ENCODE measurements at regions not wholly inside any gene's neighbourhood (a gene's known extent, or its start where the extent isn't known, plus 50 kb on each side); places are given as distances from the start of the nearest gene placed in this dataset.

- no peaks in the 10 kb centered on the region for H3K36me3 Mint-ChIP-seq (ENCODE audit: low read depth)
- H3K27me3 Mint-ChIP-seq (ENCODE audit: low read depth) = no peaks in the 10 kb centered on the region
- no peak for DNase-seq (ENCODE audit: low read depth, low spot score)
- H3K4me1 Mint-ChIP-seq = peaks cover 40% of the 10 kb centered on the region
- peak overlapping the region; percentile 63 for H3K27ac Mint-ChIP-seq (ENCODE audit: unreplicated experiment)
- TF ChIP-seq CTCF (conservative IDR thresholded peaks at IDR 0.05) = no peak
- peaks cover 5% of the 10 kb centered on the region for H3K9me3 Mint-ChIP-seq
- H3K4me3 Mint-ChIP-seq = peak overlapping the region; percentile 1
These were observed 353.9 kb downstream of the CYRIA start for GRCh38 chr2:16311521-16312440.

- H3K9me3 Mint-ChIP-seq = peaks cover 5% of the 10 kb centered on the region
- H3K4me1 Mint-ChIP-seq = peaks cover 32% of the 10 kb centered on the region
These were observed 356.8 kb downstream of the CYRIA start for GRCh38 chr2:16308816-16309215.

GRCh38 chr2:16304876-16305590 is 360.6 kb downstream of the CYRIA start:
- Mint-ChIP-seq H3K4me3 (no peak overlapping the region), H3K9me3 (peaks cover 5% of the 10 kb centered on the region), H3K27me3 (ENCODE audit: low read depth) (no peaks in the 10 kb centered on the region), H3K36me3 (ENCODE audit: low read depth) (no peaks in the 10 kb centered on the region), H3K27ac (ENCODE audit: unreplicated experiment) (no peak overlapping the region), H3K4me1 (peaks cover 18% of the 10 kb centered on the region)
- no peak for TF ChIP-seq CTCF (conservative IDR thresholded peaks at IDR 0.05)
- DNase-seq (ENCODE audit: low read depth, low spot score) = no peak

More at GRCh38 chr2:16308816-16309215, 356.8 kb downstream of the CYRIA start:
- Mint-ChIP-seq H3K27ac (ENCODE audit: unreplicated experiment) (no peak overlapping the region), H3K36me3 (ENCODE audit: low read depth) (no peaks in the 10 kb centered on the region), H3K27me3 (ENCODE audit: low read depth) (no peaks in the 10 kb centered on the region), H3K4me3 (no peak overlapping the region)
- TF ChIP-seq CTCF (conservative IDR thresholded peaks at IDR 0.05) = no peak
- no peak for DNase-seq (ENCODE audit: low read depth, low spot score)

- Mint-ChIP-seq H3K9me3 (peaks cover 5% of the 10 kb centered on the region), H3K27me3 (ENCODE audit: low read depth) (no peaks in the 10 kb centered on the region), H3K4me1 (peaks cover 18% of the 10 kb centered on the region), H3K27ac (ENCODE audit: unreplicated experiment) (no peak overlapping the region), H3K36me3 (ENCODE audit: low read depth) (no peaks in the 10 kb centered on the region), H3K4me3 (no peak overlapping the region)
- TF ChIP-seq CTCF (conservative IDR thresholded peaks at IDR 0.05) = no peak
- no peak for DNase-seq (ENCODE audit: low read depth, low spot score)
These were observed 361.9 kb downstream of the CYRIA start for GRCh38 chr2:16303761-16304160.

GRCh38 chr2:16303273-16303577 is 362.4 kb downstream of the CYRIA start:
- Mint-ChIP-seq H3K4me3 (no peak overlapping the region), H3K27me3 (ENCODE audit: low read depth) (no peaks in the 10 kb centered on the region), H3K27ac (ENCODE audit: unreplicated experiment) (peak overlapping the region; percentile 90), H3K9me3 (peaks cover 5% of the 10 kb centered on the region), H3K36me3 (ENCODE audit: low read depth) (no peaks in the 10 kb centered on the region), H3K4me1 (peaks cover 18% of the 10 kb centered on the region)
- DNase-seq (ENCODE audit: low read depth, low spot score) = no peak
- TF ChIP-seq CTCF (conservative IDR thresholded peaks at IDR 0.05) = no peak

Measured in neural crest cell (in vitro differentiated cells).